ENCODE measurements at regions not wholly inside any gene's neighbourhood (a gene's known extent, or its start where the extent isn't known, plus 50 kb on each side); places are given as distances from the start of the nearest gene placed in this dataset.

DNA sequence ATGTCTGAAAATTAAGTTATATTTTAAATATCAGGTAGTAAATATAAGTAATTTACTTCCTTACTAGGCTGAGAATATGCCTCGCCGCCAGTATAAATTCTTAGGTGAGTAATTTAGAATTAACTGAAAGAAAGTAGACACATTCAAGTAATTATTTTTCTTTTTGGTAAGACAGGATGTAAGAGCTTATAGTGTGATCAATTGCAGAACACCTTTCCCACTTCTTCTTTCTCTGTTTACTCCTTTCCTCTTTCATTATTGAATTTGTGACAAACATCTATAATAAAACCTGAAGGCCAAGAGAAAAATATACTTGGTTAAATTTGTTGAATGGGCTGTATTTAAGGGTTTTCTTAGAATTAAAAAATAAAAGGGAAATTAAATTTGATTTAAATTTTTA is 195.1 kb upstream of the CDKN2B start:
- Histone ChIP-seq H3K9me3 (ENCODE audit: severe bottlenecking) (no peaks in the 10 kb centered on the region), H3K27ac (ENCODE audit: poor library complexity, severe bottlenecking) (no peak overlapping the region), H3K4me3 (ENCODE audit: severe bottlenecking) (no peak overlapping the region), H3K4me1 (ENCODE audit: insufficient read depth, poor library complexity, severe bottlenecking) (peaks cover 15% of the 10 kb centered on the region), H3K36me3 (ENCODE audit: low read depth) (no peaks in the 10 kb centered on the region), H3K27me3 (ENCODE audit: insufficient read depth, poor library complexity, severe bottlenecking) (no peaks in the 10 kb centered on the region)
- DNase-seq (ENCODE audit: low spot score), result no peak
- TF ChIP-seq, protein P1, sequence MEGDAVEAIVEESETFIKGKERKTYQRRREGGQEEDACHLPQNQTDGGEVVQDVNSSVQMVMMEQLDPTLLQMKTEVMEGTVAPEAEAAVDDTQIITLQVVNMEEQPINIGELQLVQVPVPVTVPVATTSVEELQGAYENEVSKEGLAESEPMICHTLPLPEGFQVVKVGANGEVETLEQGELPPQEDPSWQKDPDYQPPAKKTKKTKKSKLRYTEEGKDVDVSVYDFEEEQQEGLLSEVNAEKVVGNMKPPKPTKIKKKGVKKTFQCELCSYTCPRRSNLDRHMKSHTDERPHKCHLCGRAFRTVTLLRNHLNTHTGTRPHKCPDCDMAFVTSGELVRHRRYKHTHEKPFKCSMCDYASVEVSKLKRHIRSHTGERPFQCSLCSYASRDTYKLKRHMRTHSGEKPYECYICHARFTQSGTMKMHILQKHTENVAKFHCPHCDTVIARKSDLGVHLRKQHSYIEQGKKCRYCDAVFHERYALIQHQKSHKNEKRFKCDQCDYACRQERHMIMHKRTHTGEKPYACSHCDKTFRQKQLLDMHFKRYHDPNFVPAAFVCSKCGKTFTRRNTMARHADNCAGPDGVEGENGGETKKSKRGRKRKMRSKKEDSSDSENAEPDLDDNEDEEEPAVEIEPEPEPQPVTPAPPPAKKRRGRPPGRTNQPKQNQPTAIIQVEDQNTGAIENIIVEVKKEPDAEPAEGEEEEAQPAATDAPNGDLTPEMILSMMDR (IDR thresholded peaks at IDR 0.05; ENCODE audit: poor library complexity, severe bottlenecking), result no peak
- no peak for ATAC-seq (ENCODE audit: low read depth)

DNA sequence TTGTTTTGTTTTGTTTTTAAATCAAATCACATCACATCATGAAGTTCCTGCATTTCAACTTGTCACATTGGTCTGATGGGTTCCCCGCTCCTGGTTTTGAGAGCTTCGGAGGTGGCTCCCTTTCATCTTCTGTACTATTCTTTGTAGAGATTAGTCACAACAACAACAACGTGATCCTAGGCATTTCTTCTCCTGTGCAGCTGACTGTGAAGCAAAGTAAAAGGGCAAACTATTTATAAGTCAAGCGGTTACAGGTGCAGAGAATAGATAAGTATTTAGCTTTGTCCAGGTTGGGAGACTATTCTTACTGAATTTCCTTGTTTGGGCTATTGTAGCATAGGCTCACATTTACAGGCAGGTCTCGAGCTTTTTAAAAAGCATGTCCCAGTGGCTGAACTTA is 197.7 kb upstream of the CDKN2B start:
- no peaks in the 10 kb centered on the region for H3K36me3 ChIP-seq (ENCODE audit: low read depth)
- ATAC-seq (ENCODE audit: low read depth) (no peak), DNase-seq (ENCODE audit: low spot score) (no peak)
- TF ChIP-seq, protein P1 (IDR thresholded peaks at IDR 0.05; ENCODE audit: poor library complexity, severe bottlenecking), result no peak
- H3K4me1 ChIP-seq (ENCODE audit: insufficient read depth, poor library complexity, severe bottlenecking), result peaks cover 37% of the 10 kb centered on the region
- no peak overlapping the region for H3K27ac ChIP-seq (ENCODE audit: poor library complexity, severe bottlenecking)
- no peak overlapping the region for H3K4me3 ChIP-seq (ENCODE audit: severe bottlenecking)
- H3K9me3 ChIP-seq (ENCODE audit: severe bottlenecking), result no peaks in the 10 kb centered on the region
- H3K27me3 ChIP-seq (ENCODE audit: insufficient read depth, poor library complexity, severe bottlenecking), result no peaks in the 10 kb centered on the region

DNA sequence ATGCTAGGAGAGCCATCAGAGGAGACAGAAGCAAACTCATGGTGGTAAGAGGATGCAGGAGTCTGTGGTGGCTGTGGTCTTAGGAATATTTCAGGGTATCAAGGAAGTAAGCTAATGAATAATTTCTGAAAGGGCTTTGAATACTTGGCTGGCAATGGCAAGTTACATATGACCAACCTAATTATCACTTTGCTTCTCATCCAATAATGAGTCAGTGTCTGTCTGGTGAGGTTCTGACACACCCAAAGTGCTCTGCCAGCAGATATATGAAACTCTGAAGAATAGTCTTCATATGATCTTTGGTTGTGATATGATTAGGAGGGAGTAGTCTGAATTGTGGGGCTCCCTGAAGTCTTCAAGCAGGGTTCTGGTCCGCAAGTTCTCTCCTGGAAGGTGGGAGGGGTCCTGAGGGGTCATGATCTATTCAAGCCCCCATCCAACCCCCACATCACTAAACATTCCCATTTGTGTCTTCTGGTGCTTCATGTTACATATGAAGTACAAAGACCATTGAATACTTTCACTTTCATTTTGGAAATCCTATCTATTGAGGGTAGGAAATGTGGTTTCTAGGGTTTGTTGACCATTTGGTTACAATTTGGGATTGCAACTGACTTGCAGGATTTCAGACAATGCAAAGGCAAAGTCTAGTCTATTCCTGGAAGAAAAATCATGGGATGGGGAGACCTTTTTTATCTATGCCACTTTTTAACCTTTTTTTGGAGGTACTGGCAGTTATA is 199.9 kb upstream of the CDKN2B start:
- H3K27me3 ChIP-seq (ENCODE audit: insufficient read depth, poor library complexity, severe bottlenecking), result no peaks in the 10 kb centered on the region
- H3K9me3 ChIP-seq (ENCODE audit: severe bottlenecking), result no peaks in the 10 kb centered on the region
- DNase-seq (ENCODE audit: low spot score) (no peak), ATAC-seq (ENCODE audit: low read depth) (peak; percentile 58)
- peaks cover 49% of the 10 kb centered on the region for H3K4me1 ChIP-seq (ENCODE audit: insufficient read depth, poor library complexity, severe bottlenecking)
- TF ChIP-seq, protein P1 (IDR thresholded peaks at IDR 0.05; ENCODE audit: poor library complexity, severe bottlenecking), result no peak
- H3K36me3 ChIP-seq (ENCODE audit: low read depth), result no peaks in the 10 kb centered on the region
- no peak overlapping the region for H3K4me3 ChIP-seq (ENCODE audit: severe bottlenecking)
- peak overlapping the region; percentile 96 for H3K27ac ChIP-seq (ENCODE audit: poor library complexity, severe bottlenecking)

DNA sequence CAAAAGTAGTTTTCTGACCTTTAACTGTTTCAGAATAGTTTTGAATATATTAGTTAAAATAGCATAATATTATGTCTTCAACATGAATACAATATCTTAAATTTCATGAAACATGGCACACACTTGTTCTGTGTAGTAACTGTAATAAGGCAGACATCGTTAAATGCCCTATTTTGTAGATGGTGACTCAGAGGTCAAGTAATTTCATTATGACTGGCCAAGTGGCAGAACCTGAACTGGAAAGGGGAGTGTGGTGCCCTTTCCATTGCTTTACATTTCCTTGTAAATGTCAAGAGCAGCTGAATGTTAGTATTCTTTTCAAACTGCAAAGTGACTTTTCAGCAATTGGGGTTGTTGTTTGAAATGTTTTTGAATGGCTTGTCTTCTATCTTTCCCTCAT is 201.2 kb upstream of the CDKN2B start:
- Histone ChIP-seq H3K36me3 (ENCODE audit: low read depth) (no peaks in the 10 kb centered on the region), H3K27ac (ENCODE audit: poor library complexity, severe bottlenecking) (peak overlapping the region; percentile 96), H3K4me1 (ENCODE audit: insufficient read depth, poor library complexity, severe bottlenecking) (peaks cover 58% of the 10 kb centered on the region), H3K9me3 (ENCODE audit: severe bottlenecking) (no peaks in the 10 kb centered on the region), H3K4me3 (ENCODE audit: severe bottlenecking) (no peak overlapping the region), H3K27me3 (ENCODE audit: insufficient read depth, poor library complexity, severe bottlenecking) (no peaks in the 10 kb centered on the region)
- no peak for DNase-seq (ENCODE audit: low spot score)
- peak; percentile 47; the same call in 1 of the 3 replicates for ATAC-seq (ENCODE audit: low read depth)
- TF ChIP-seq, protein P1 (IDR thresholded peaks at IDR 0.05; ENCODE audit: poor library complexity, severe bottlenecking), result no peak

DNA sequence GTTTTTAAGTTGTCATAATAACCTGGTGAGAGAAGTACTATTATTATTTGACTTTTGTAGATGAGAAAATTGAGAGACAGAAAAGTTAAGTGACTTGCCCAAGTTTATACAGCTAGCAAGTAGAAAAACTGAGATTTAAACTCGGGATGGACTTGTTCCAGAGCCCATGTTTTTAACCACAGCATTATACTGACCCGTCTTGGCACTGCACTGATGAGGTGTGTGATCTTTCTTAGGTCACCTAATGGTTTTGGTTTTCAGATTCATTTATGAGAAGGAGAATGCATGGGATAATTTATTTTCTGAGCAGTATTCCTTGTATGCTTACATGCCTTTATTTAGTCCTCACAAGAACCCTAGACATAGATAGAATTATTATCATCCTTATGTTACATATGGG is 201.8 kb upstream of the CDKN2B start:
- H3K4me1 ChIP-seq (ENCODE audit: insufficient read depth, poor library complexity, severe bottlenecking), result peaks cover 58% of the 10 kb centered on the region
- TF ChIP-seq, protein P1 (IDR thresholded peaks at IDR 0.05; ENCODE audit: poor library complexity, severe bottlenecking), result no peak
- H3K27ac ChIP-seq (ENCODE audit: poor library complexity, severe bottlenecking), result peak overlapping the region; percentile 96

More for the DNA sequence above, 201.8 kb upstream of the CDKN2B start:
- no peaks in the 10 kb centered on the region for H3K27me3 ChIP-seq (ENCODE audit: insufficient read depth, poor library complexity, severe bottlenecking)
- H3K9me3 ChIP-seq (ENCODE audit: severe bottlenecking), result no peaks in the 10 kb centered on the region
- DNase-seq (ENCODE audit: low spot score) (no peak), ATAC-seq (ENCODE audit: low read depth) (no peak)
- H3K4me3 ChIP-seq (ENCODE audit: severe bottlenecking), result no peak overlapping the region
- no peaks in the 10 kb centered on the region for H3K36me3 ChIP-seq (ENCODE audit: low read depth)
